ENCODE measurements at regions not wholly inside any gene's neighbourhood (a gene's known extent, or its start where the extent isn't known, plus 50 kb on each side); places are given as distances from the start of the nearest gene placed in this dataset.

DNA sequence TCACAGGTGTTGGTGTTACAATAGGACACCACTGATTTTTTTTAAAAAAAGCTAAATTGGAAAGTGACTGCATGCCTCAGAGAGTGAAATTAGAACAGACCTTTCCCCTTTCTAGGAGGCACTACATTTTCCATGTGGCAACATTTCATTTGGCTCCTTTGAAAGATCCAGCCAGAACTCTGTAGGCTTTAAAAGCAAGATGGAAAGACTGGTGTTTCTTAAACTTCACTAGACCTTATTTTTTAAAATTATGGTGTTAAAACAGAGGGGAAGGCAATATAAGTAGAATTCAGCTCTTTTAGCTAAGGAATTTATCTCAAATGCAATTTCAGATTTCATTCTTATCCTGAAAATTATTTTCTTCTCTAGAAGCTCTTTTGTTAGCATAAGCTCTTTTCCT is 317.6 kb upstream of the TGFBR2 start:
- no peak for TF ChIP-seq POLR2A (IDR thresholded peaks at IDR 0.05)
- TF ChIP-seq CTCF (IDR thresholded peaks at IDR 0.05): no peak
